ENCODE measurements at regions not wholly inside any gene's neighbourhood (a gene's known extent, or its start where the extent isn't known, plus 50 kb on each side); places are given as distances from the start of the nearest gene placed in this dataset.

- Histone ChIP-seq H3K36me3 (ENCODE audit: control insufficient read depth, insufficient read depth, low read length) (no peaks in the 10 kb centered on the region), H3K9me3 (ENCODE audit: control insufficient read depth, insufficient read depth, low read depth, low read length) (no peaks in the 10 kb centered on the region), H3K4me1 (ENCODE audit: control insufficient read depth, insufficient read depth, low read length) (no peaks in the 10 kb centered on the region), H3K27ac (ENCODE audit: low read length) (no peak overlapping the region), H3K4me3 (ENCODE audit: low read depth in 2 of 2, low read length in 2 of 2) (no peak overlapping the region), H3K27me3 (ENCODE audit: control insufficient read depth, insufficient read depth, low read length) (no peaks in the 10 kb centered on the region)
- in situ Hi-C loops (cut with HindIII; ENCODE audit: low pct_unique_long_range_greater_than_20kb, low sequenced_read_pairs) = no loop called here
- POLR2A ChIA-PET = no interaction called here
- ATAC-seq = no peak
- BruUV-seq (replicated peaks) = no TSS peak
- TF ChIP-seq SIN3A (IDR thresholded peaks at IDR 0.05; ENCODE audit: borderline replicate concordance, insufficient read depth, low read depth, low read length) (no peak), REST (IDR thresholded peaks at IDR 0.05; ENCODE audit: insufficient read depth in 1 of 2, low read depth in 2 of 2, low read length in 1 of 2) (no peak), POLR2AphosphoS5 (IDR thresholded peaks at IDR 0.05; ENCODE audit: low read depth, low read length) (no peak), CTCF (IDR thresholded peaks at IDR 0.05) (no peak), TCF7L2 (IDR thresholded peaks at IDR 0.05; ENCODE audit: low read depth, low read length) (no peak)
- CTCF ChIA-PET = no interaction called here
- intact Hi-C loops (cut with micrococcal nuclease; ENCODE audit: unreplicated experiment) = no loop called here
- DNase-seq (ENCODE audit: low read depth, low spot score) = no peak
Observed at GRCh38 chr10:108086502-108086901, 922.0 kb upstream of the SORCS1 start.

DNA sequence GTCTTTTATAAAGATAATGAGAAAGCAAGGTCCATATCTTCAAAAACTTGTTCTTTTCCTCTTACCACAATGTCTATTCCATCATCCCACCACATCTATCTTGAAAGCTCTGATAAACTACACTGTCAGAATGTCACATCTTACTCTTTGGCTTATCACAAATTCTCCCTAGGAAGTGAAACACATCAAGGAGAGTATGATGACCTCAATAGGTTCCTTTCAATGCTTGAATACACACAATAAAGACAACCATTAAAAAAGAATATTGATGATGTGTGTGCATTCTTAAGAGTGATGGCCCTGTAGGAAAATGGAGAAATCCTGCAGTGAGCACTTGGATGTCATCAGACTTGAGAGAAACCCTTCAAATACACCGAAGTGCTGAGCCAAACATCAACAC is 918.1 kb upstream of the SORCS1 start:
- no peaks in the 10 kb centered on the region for H3K27me3 ChIP-seq (ENCODE audit: control insufficient read depth, insufficient read depth, low read length)
- no TSS peak for BruUV-seq (replicated peaks)
- no peak for ATAC-seq
- intact Hi-C loops (cut with micrococcal nuclease; ENCODE audit: unreplicated experiment) (no loop called here), in situ Hi-C loops (cut with HindIII; ENCODE audit: low pct_unique_long_range_greater_than_20kb, low sequenced_read_pairs) (no loop called here)
- no peak overlapping the region for H3K27ac ChIP-seq (ENCODE audit: low read length)
- no peaks in the 10 kb centered on the region for H3K36me3 ChIP-seq (ENCODE audit: control insufficient read depth, insufficient read depth, low read length)
- ChIA-PET CTCF (no interaction called here), POLR2A (no interaction called here)
- no peaks in the 10 kb centered on the region for H3K9me3 ChIP-seq (ENCODE audit: control insufficient read depth, insufficient read depth, low read depth, low read length)
- TF ChIP-seq TCF7L2 (IDR thresholded peaks at IDR 0.05; ENCODE audit: low read depth, low read length) (no peak), SIN3A (IDR thresholded peaks at IDR 0.05; ENCODE audit: borderline replicate concordance, insufficient read depth, low read depth, low read length) (no peak), CTCF (IDR thresholded peaks at IDR 0.05) (no peak), REST (IDR thresholded peaks at IDR 0.05; ENCODE audit: insufficient read depth in 1 of 2, low read depth in 2 of 2, low read length in 1 of 2) (no peak), POLR2AphosphoS5 (IDR thresholded peaks at IDR 0.05; ENCODE audit: low read depth, low read length) (no peak)
- DNase-seq (ENCODE audit: low read depth, low spot score) = no peak
- H3K4me1 ChIP-seq (ENCODE audit: control insufficient read depth, insufficient read depth, low read length) = no peaks in the 10 kb centered on the region
- no peak overlapping the region for H3K4me3 ChIP-seq (ENCODE audit: low read depth in 2 of 2, low read length in 2 of 2)

All from Panc1 (cell line).